Epithelial cell of proximal tubule (primary cell): ENCODE measurements at regions not wholly inside any gene's neighbourhood (a gene's known extent, or its start where the extent isn't known, plus 50 kb on each side); places are given as distances from the start of the nearest gene placed in this dataset.

Source experiments
- DNase-seq: peaks from one replicate; pipeline ENCODE4 v3.0.0-alpha.2; 2011; ENCODE audit warnings: low read depth
- H3K4me3 ChIP-seq: 2 replicates; pipeline ENCODE4 v1.5.1; 2011; ENCODE audit warnings: low read depth, mild to moderate bottlenecking, low read length
- TF ChIP-seq, protein P1 (sequence below): conservative IDR thresholded peaks from 2 replicates; pipeline ENCODE4 v1.5.1; 2012; ENCODE audit warnings: low read depth, mild to moderate bottlenecking, low read length

DNA sequence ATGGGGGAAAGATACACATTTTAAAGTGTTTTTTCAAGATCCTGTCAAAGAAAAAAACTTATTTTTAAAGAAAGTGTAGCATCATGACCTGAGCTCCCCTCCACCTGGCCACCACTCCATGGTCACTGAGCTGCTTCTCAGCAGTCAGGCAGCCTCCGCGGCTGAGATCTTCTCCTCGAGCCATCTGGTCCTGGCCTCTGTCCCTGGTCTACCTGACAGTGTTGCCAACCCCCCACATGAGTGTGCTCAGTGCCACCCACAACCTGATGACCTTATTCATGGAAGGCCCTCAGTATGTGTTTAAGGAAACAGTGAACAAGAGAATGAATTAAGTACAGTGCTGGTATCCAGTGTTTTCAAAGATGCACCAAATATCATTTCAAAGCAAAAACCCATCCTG is 694.5 kb upstream of the NRP1 start:
- TF ChIP-seq, protein P1, sequence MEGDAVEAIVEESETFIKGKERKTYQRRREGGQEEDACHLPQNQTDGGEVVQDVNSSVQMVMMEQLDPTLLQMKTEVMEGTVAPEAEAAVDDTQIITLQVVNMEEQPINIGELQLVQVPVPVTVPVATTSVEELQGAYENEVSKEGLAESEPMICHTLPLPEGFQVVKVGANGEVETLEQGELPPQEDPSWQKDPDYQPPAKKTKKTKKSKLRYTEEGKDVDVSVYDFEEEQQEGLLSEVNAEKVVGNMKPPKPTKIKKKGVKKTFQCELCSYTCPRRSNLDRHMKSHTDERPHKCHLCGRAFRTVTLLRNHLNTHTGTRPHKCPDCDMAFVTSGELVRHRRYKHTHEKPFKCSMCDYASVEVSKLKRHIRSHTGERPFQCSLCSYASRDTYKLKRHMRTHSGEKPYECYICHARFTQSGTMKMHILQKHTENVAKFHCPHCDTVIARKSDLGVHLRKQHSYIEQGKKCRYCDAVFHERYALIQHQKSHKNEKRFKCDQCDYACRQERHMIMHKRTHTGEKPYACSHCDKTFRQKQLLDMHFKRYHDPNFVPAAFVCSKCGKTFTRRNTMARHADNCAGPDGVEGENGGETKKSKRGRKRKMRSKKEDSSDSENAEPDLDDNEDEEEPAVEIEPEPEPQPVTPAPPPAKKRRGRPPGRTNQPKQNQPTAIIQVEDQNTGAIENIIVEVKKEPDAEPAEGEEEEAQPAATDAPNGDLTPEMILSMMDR: no peak
- no peak overlapping the region for H3K4me3 ChIP-seq
- DNase-seq: no peak

DNA sequence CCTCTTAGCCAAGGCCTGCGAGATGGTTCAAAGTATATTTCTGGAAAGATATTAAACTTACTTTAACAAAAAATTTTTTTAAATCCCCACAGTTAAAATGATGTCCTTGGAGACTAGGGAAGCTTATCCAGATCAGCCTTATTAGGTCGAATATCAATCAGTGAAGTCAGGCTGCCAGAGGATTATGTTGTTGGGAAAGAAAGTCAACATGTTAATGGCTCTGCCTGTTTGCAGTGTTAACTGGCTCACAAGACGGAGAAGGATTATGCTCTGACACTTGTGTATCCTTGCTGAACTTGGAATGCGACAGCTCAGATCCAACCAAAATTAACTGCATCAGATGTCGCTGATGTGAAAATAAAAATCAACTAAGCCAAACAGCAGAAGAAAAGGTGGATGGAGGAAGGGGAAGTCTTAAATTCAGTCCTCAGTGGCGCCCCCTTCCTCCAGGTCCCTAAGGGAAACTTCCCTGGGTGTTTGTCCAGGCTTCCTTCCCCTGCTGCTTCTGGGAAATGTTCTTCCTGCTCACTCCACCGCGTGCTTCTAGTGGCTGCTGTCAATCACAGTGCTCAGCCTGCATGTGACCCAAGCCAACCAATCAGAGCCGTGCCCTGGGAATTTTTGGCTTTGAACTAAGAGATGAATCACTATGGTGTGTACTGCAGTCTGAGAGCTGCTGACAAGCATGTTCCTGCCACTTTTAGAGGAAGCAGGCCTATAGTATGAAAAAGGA is 690.4 kb upstream of the NRP1 start:
- H3K4me3 ChIP-seq: no peak overlapping the region
- DNase-seq: no peak
- TF ChIP-seq, protein P1: peak; percentile 25

DNA sequence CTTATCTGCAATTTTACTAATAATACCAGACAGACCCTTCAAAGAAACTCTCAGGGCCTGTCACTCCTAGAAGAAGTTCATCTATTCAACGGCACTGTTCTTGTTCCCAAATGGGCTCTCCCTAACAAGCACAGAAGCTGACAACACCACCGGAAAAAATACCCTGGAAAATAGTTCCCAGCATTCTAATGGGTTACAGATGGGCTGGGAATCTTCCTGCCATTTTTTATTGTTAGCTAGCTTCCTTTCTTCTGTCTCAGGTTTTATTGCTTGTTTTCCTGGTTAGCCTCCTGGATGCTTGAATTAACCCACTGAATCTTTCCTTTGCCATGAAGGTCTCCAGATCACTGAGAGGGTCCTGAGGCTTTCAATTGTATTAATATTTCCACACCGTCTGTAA is 689.8 kb upstream of the NRP1 start:
- TF ChIP-seq, protein P1: no peak
- no peak for DNase-seq
- H3K4me3 ChIP-seq: no peak overlapping the region

DNA sequence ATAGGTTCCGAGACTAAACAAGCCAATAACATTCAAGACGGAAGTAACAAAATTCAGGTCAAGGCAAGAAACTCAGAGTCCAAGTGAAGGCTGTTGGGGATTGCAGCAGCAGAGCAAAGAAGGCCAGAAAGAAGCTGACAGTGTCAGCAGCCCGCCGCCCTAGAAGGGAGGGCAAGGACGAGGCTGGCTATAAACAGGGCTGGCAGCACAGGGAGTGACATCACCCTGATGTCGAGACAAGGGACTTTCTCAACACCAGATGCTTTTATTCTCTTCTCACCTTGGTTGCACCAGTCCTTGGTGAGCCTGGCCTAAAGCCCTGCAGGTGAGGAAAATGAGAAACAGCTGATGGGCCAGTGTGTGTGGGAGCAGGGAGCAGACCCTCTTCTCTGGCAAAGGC is 687.7 kb upstream of the NRP1 start:
- H3K4me3 ChIP-seq: no peak overlapping the region
- DNase-seq: no peak
- TF ChIP-seq, protein P1: no peak

DNA sequence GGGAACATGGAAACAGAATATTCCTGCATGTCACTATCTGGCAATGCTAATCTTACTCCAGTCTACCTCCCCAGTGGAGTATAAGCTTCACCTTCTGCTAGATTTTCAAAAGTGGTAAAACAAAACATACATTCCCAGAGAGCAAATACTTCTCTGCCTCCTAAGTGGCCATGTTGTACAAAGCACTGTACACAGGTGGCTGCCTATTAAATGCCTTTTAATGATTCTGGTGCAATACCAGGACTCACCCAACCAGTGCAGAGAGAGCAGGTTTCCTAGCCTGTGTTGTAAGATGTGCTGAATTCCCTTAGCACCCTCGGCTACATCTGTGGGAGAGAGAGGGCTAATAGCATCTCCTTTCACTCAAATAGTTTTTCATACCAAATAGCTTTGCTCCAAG is 684.3 kb upstream of the NRP1 start:
- no peak for DNase-seq
- H3K4me3 ChIP-seq: no peak overlapping the region
- TF ChIP-seq, protein P1: no peak

DNA sequence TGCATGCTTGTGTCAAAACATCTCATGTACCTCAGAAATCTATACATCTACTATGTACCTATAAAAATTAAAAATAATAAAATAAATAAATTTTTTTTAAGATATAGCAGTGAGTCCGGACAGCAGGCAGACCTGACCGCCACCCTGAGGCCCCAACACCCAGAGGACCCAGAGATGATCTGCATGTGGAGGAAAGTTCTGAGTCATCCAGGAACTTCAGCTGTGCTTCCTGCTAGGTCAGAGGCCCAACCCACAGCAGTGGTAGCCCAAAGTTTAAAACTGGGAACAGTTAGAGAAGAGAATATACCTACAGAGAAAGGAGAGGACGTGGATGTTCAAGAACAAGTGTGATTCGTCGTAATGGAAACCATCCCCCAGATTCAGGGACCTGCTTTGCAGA is 683.7 kb upstream of the NRP1 start:
- DNase-seq: no peak
- H3K4me3 ChIP-seq: no peak overlapping the region
- TF ChIP-seq, protein P1: no peak

DNA sequence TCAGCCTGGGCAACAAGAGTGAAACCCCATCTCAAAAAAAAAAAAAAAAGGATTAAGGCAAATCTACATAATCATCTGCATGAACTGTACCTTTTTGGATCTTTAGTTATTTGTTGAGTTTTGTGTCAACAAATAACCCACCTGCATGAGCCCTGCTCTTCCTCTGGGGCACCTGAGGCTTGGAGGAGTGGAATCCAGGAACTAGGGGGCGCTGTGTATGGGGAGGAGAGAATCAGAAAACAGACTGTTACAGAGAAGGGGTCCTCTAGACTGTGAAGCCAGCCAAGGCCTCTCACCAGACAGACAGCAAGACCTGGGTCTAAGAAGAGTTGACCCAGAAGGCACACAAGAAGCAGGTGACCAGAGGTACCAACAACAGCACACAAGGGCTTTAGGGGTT is 682.8 kb upstream of the NRP1 start:
- DNase-seq: no peak
- H3K4me3 ChIP-seq: no peak overlapping the region
- TF ChIP-seq, protein P1: peak; percentile 34
